GM12892 (cell line): ENCODE measurements at regions not wholly inside any gene's neighbourhood (a gene's known extent, or its start where the extent isn't known, plus 50 kb on each side); places are given as distances from the start of the nearest gene placed in this dataset.

Source experiments
- POLR2A ChIP-seq: IDR thresholded peaks from 2 replicates; pipeline ENCODE4 v1.6.1; 2011; ENCODE audit warnings: low read depth, low read length, control low read depth
- POLR2AphosphoS5 ChIP-seq: IDR thresholded peaks from 2 replicates; pipeline ENCODE4 v1.6.1; 2011; ENCODE audit warnings: low read depth, low read length, control low read depth
- TAF1 ChIP-seq: IDR thresholded peaks from 2 replicates; pipeline ENCODE4 v1.6.1; 2011; ENCODE audit warnings: low read depth, mild to moderate bottlenecking, control low read depth, low read length, borderline replicate concordance

- TF ChIP-seq POLR2A (no peak), POLR2AphosphoS5 (no peak), TAF1 (no peak)
These were observed 266.2 kb downstream of the ABHD5 start for GRCh38 chr3:43956945-43957344.
